Epithelial cell of proximal tubule (primary cell): ENCODE measurements at regions not wholly inside any gene's neighbourhood (a gene's known extent, or its start where the extent isn't known, plus 50 kb on each side); places are given as distances from the start of the nearest gene placed in this dataset.
"Not testable (repeated sequence)": the region's sequence is repeated elsewhere in the genome, so short reads cannot be mapped to it uniquely, and the experiment has no call there.

ENCODE experiments used
- DNase-seq: peaks from one replicate; pipeline ENCODE4 v3.0.0-alpha.2; 2011; ENCODE audit warnings: low read depth
- H3K4me3 ChIP-seq: 2 replicates; pipeline ENCODE4 v1.5.1; 2011; ENCODE audit warnings: low read depth, mild to moderate bottlenecking, low read length
- TF ChIP-seq, protein P1 (sequence below): conservative IDR thresholded peaks from 2 replicates; pipeline ENCODE4 v1.5.1; 2012; ENCODE audit warnings: low read depth, mild to moderate bottlenecking, low read length

DNA sequence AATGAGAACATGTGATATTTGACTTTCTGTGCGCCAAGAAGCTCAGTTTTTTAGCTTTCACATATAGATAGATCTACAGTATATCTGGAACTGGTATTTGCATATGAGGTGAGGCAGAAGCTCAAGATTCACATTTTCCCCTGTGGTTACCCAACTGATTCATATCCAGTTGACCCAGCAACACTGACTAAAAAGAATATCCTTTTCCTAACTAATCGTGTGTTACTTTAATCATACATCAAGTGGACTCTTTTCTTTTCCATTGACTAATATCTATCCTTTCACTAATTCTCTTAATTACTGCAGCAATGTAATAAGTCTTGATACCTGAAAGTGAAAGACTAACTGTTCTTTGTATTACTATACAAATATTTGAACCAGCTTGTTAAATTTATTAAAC lies 236.1 kb downstream of the AEBP2 start:
- no peak for DNase-seq
- H3K4me3 ChIP-seq = no peak overlapping the region
- TF ChIP-seq, protein P1, sequence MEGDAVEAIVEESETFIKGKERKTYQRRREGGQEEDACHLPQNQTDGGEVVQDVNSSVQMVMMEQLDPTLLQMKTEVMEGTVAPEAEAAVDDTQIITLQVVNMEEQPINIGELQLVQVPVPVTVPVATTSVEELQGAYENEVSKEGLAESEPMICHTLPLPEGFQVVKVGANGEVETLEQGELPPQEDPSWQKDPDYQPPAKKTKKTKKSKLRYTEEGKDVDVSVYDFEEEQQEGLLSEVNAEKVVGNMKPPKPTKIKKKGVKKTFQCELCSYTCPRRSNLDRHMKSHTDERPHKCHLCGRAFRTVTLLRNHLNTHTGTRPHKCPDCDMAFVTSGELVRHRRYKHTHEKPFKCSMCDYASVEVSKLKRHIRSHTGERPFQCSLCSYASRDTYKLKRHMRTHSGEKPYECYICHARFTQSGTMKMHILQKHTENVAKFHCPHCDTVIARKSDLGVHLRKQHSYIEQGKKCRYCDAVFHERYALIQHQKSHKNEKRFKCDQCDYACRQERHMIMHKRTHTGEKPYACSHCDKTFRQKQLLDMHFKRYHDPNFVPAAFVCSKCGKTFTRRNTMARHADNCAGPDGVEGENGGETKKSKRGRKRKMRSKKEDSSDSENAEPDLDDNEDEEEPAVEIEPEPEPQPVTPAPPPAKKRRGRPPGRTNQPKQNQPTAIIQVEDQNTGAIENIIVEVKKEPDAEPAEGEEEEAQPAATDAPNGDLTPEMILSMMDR = no peak

DNA sequence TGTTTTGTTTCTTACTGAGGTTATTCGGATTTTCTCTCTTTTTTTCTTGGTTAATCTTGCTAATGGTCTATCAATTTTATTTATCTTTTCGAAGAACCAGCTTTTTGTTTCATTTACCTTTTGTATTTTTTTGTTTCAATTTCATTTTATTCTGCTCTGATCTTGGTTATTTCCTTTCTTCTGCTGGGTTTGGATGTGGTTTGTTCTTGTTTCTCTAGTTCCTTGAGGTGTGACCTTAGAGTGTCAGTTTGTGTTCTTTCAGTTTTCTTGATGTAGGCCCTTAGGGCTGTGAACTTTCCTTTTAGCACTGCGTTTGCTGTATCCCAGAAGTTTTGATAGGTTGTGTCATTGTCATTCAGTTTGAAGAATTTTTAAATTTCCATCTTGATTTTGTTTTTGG lies 239.2 kb downstream of the AEBP2 start:
- not testable (repeated sequence) for H3K4me3 ChIP-seq, DNase-seq

DNA sequence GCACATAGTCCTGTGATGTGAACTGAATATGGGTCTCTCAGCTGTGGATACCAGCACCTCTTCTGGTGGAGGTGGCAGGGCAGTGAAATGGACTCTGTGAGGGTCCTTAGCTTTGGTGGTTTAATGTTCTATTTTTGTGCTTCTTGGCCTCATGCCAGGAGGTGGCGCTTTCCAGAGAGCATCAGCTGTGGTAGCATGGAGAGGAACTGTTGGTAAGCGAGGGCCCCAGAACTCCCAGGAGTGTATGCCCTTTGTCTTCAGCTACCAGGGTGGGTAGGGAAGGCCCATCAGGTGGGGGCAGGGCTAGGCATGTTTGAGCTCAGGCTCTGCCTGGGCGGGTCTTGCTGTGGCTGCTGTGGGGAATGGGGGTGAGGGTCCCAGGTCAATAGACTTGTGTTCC lies 241.7 kb downstream of the AEBP2 start:
- no peak overlapping the region for H3K4me3 ChIP-seq
- TF ChIP-seq, protein P1 = no peak
- no peak for DNase-seq

DNA sequence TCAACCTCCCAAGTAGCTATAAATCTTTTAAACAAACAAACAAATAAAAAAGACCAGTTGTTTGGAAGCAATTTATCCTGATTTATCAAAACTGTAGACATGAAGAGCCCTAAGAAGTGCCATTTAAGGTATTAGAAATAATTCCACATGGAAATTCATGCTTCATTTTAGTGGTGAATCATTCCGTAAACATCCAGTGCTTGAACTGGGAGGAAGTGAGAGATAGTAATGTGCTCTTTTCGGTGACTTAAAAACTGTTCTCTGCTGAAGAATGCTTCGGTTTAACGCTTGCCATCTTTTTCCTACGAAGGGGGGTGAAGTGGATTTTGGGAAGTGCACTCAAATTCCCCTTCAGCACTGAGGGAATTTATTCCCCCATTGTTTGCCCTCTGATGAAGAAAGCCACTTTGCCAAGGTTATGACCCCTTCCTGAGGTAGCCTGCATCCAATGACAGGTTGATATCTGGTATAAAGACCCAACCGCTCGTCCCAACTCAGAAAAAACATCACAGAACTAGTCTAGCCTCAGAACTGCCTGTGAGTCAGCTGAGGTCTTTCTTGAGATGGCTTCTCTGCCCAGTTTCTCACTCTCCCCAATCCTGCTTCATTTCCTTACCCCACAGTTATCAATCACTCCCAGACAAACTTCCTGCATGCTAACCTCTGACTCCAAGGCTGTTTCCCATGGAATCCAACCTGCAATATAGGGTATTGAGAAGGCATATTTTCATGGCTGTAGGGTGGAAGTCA lies 244.1 kb downstream of the AEBP2 start:
- DNase-seq = no peak
- no peak overlapping the region for H3K4me3 ChIP-seq
- TF ChIP-seq, protein P1 = no peak

DNA sequence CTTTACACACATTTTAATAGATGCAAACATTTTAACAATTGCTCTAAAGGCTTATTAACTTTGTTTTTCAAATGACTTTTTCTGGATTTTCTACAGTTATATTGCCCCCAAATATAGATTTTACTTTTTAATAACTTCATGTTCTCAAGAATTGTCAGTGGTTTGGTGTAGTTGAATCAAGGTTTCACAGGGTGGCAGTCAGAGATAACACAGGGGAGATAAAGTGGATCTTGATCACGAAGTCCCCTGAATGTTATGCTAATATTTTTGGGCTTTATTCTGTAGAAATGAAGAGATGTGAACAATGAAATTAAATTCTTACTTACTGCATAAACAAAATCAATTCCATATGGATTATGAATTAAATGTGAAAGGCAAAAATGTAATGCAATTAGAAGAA lies 248.1 kb downstream of the AEBP2 start:
- no peak for DNase-seq
- TF ChIP-seq, protein P1 = peak; percentile 8
- H3K4me3 ChIP-seq = no peak overlapping the region

DNA sequence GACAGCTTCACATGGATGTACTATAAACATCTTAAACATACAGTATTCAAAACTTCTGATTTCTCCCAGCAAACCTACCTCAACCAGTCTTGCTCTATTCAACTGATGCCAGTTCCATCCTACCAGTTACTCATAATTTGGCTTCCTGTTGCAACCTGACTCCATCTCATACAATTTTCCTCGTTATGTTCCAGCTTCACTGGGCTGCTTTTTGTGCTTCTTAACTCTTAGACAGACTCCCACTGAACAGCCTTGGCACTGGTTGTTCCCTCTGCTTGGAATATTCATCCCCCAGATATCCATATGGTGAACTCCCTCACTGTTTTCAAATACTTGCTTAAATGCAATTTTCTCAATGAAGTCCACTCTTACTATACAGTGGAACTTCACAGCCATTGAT lies 249.2 kb downstream of the AEBP2 start:
- H3K4me3 ChIP-seq = no peak overlapping the region
- TF ChIP-seq, protein P1 = no peak
- DNase-seq = no peak

DNA sequence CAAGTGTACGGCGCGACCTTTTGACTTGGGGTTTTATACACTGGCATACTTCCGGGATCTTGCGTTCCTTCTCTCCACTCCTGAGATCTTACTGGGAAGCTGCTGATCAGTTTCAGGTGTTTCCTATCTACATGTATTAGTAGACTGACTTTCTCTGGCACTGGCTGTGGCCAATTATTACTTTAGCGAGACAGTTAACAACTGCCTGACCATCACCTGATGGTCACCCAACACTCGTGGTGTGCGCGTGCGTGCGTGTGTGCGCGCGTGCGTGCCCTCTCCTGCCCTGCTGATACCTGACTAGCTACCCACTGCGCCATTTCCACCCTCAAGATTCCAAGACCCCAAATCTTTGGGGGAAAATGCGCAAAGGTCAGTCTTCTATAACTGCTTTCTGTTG lies 249.9 kb downstream of the AEBP2 start:
- no peak overlapping the region for H3K4me3 ChIP-seq
- TF ChIP-seq, protein P1 = no peak
- DNase-seq = no peak
